ENCODE measurements at regions not wholly inside any gene's neighbourhood (a gene's known extent, or its start where the extent isn't known, plus 50 kb on each side); places are given as distances from the start of the nearest gene placed in this dataset.

GRCh38 chr10:47187592-47187991 lies 112.4 kb upstream of the GDF10 start:
- no peak for TF ChIP-seq CTCF (IDR thresholded peaks at IDR 0.05)
- no peak for TF ChIP-seq EZH2 (IDR thresholded peaks at IDR 0.05; ENCODE audit: borderline replicate concordance, insufficient read depth, low read depth, low read length, poor library complexity, severe bottlenecking)
